HG02678 (cell line): ENCODE measurements at regions not wholly inside any gene's neighbourhood (a gene's known extent, or its start where the extent isn't known, plus 50 kb on each side); places are given as distances from the start of the nearest gene placed in this dataset.

Experiments used
- ATAC-seq: cut with Tn5 transposase; IDR thresholded peaks from one replicate; pipeline ENCODE4 v1.9.1; 2021; ENCODE audit warnings: mild to moderate bottlenecking, moderate library complexity; ENCODE audit not compliant: unreplicated experiment

GRCh38 chr12:127205781-127206555 lies 1061.0 kb upstream of the TMEM132C start:
- no peak for ATAC-seq

DNA sequence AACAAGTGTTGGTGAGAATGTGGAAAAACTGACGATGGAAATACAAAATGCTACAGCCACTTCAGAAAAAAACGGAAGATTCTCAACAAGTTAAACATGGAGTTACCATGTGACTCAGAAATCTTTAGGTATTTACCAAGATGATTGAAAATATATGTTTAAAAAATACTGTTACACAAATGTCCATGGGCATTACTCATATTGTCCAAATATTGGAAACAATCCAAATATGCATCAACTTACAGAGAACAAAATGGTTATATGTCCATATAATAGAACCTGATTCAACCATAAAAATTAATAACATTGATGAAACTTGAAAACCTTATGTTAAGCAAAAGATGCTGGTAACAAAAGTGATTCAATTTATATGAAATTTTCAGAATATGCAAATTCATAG lies 1057.7 kb upstream of the TMEM132C start:
- ATAC-seq, result no peak

DNA sequence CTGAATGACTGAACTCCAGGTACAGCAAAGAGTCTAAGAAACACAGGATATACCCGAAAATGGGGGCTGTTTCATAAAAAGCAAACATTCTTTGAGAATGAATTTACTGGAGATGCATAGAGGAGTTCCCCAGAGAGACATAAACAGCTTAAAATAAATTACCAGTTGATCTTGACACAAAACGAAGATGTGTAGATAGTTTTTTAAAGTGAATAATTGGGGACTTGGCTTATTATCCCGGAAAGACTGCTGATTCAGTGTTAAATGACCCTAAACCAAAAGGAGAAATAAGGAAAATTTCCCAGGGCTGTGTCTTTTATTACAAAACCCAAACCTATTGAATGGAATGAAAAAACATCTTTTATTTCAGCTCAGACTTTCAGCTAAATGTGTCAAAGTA lies 1052.8 kb upstream of the TMEM132C start:
- no peak for ATAC-seq

DNA sequence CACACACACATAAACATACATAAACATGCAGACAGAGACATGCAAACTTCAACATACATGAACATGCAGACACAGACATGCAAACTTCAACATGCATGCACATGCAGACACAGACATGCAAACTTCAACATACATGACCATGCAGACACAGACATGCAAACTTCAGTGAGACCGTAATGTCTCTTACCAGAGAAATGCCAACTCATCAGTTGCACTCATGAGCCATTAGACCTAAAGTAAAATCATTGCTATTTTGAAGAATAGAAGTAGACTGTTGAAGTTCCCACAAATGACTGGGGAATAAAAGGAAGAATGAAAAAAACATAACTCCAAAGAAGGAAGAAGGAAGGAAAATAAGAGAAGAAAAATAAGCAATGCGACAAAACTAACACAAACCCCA lies 1044.0 kb upstream of the TMEM132C start:
- no peak for ATAC-seq

GRCh38 chr12:127223731-127224130 lies 1043.2 kb upstream of the TMEM132C start:
- ATAC-seq, result no peak

DNA sequence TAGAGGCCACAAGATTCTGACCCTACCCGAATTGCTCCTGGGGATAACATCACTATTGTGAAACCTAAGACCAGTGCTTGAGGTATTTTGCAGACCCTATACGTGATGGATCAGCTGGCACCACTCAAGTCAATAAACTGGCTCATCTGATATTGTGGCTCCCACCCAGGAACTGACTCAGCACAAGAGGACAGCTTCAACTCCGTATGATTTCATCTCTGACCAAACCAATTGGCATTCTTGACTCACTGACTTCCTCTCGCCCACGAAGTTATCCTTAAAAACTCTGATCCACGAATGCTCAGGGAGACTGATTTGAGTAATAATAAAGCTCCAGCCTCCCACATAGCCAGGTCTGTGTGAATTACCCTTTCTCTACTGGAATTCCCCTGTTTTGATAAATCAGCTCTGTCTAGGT lies 1036.1 kb upstream of the TMEM132C start:
- no peak for ATAC-seq

DNA sequence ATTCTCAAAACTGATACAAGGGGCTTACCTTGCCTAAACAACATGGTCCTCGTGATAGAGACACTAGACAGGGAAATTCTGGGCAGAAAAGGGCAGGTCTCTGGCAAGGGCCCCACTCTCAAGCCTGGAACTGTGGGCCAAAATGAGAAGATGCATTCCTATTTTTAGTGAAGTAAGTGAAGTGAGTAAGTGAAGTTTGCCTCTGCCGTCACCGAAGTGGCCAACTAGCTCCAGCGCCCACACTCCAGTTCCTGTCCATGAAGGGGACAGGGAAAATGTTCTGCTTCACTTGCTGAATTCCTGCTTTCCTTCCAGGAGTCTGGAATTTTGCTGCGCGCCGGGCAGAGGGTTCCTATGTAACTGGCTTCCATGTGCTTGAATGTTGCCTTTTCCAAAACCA lies 1035.6 kb upstream of the TMEM132C start:
- ATAC-seq, result no peak

GRCh38 chr12:127233016-127233415 lies 1034.0 kb upstream of the TMEM132C start:
- ATAC-seq, result no peak

- no peak for ATAC-seq
Observed at GRCh38 chr12:127235761-127236160, 1031.2 kb upstream of the TMEM132C start.

DNA sequence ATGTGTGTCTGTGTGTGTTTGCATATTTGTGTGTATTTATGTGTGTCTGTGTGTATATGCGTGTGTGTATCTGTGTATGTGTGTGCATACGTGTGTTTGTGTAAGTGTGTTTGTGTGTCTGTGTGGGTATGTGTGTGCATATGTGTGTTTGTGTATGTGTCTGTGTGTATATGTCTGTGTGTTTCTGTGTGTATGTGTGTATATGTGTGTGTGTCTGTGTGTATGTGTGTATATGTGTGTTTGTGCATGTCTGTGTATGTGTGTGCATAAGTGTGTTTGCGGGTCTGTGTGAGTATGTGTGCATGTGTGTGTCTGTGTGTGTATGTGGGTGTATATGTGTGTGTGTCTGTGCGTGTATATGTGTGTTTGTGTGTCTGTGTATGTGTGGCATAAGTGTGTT lies 1030.5 kb upstream of the TMEM132C start:
- ATAC-seq, result no peak

DNA sequence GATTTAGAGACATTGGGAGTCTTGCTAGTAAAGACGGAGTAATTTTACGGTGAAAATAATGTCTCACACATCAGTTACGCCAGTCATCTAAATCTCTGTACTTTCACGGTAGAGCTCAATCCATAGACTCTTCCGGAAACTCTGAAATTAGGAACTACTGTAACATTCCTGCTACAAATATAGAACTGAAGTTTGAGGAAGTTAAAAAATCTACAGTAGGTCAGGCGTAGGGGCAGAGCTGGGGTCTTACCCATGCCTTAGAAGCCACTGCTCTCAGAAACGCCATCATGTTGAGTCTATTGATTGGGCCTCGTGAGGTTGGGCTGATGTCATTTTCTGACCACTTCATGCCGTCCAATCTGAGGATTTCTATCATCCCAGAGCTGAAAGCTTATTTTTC lies 1029.8 kb upstream of the TMEM132C start:
- no peak for ATAC-seq

DNA sequence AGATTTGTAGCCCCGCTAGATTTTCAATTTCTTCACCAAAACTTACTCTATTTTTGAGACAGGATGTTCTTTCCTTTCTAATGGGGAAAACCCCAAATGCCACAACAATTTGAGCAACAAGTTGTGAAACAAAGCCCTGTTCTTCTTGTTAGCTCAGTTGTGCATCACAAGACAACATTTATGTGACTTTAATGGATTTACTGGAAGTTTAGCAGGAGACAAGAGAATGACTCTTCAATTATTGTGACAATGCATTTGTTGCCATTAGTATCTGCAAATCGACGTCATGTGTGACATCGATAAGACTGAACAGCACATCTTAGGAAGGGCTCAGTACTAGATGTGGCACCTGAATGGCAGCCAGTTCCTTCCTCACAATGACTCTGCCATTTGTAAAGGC lies 1028.9 kb upstream of the TMEM132C start:
- no peak for ATAC-seq

DNA sequence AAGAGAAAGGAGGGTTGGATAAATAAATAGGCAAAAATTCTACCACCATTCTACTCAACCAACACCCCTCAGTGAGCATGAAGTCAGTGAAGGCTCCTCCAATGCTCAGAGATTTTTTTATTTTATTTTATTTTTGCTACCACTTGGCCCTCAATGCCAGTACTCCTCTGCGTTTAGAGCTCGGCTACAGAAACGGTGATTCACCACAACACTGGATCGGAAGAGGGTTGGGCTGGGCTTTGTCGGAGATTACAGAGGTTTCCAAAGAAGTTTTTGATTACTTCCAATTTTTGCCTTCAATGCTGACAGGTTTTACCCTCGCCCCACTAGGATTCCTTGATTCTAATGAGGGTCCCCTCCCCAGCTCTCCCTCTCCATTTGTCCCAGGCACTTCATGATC lies 1027.2 kb upstream of the TMEM132C start:
- ATAC-seq, result no peak

DNA sequence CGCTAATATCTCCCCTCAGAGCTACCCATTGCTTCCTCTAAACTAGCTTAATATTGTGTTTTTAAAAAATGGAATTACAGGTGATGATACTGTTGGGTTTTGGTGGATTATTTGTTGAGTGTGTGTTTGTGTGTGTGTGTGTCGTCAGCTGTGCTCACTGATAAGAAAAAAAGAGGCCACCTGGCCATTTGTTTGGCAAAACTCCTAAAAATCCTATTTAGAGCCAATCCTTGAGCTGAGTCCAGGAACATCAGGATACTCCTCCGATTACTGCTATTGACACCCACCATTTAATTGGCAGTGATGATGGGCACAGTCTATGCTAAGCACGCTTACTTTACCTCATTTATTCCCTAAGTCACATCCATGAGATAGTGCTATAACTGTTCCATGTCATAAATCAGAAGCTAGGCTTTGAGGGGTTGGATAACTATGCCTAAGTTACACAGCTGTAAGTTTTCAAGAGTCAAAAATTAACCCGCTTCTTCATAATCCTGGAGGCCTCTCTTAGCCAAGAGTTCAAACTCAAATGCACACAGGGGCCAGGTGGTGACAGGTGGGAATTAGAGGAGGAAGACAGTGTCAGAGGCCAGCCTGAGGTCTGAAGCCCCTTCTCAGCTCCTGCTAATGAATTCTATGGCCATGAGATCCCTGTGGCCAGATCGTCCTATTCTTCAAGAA lies 1026.6 kb upstream of the TMEM132C start:
- ATAC-seq, result no peak

DNA sequence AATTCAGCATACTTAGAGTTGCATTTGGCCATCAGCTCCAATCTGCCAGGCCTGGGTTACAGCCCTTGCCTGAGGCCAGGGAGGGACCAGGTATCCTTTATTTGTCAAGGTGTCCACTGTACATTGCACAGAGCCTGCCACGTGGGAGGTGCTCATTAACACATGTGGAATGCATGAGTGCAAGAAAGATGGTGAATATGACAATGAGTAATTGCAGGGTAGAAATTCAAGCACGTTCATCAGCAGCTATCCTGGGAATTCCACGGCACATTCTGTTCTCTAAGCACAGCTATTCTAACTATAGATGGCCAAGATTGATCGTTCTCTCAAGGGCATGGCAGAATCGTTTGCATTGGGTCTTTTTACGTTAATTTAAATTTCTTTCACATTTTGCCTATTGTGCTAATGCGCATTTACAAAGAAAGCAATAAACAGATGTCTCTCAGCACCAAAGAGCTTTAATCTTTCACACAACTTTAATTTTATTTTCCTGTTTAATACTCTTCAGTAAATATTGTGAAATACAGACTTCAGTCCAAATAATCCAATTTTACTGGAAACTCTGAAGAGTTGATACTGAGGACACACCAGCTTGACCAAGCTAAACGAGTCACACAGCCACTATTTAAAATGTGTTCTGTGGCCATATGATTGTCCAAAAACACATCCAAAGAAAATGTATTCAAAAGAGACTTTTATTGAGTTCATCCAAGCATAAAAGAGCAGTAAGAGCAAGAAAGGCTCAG lies 1025.7 kb upstream of the TMEM132C start:
- ATAC-seq, result no peak

DNA sequence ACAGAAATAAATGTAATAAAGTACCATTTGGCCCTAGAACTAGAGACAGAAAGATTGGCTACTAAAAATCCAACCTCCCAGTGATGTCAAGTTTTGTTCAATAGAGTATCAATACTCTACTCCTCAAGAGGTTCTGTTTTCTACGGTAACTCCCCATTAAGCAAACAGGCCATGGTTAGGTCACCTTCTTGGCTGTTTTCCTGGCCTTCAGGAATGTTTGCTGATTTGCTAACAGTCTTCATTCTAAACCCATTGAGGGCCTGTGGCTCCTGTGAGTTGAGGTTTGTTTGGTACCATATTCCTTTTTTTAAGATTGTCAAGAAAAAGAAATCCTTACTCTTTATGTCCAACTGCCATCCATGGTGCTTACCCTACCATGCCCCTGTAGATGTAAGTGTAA lies 1022.0 kb upstream of the TMEM132C start:
- ATAC-seq, result no peak

- no peak for ATAC-seq
Observed at GRCh38 chr12:127245437-127245836, 1021.5 kb upstream of the TMEM132C start.

GRCh38 chr12:127247937-127248336 lies 1019.0 kb upstream of the TMEM132C start:
- no peak for ATAC-seq

GRCh38 chr12:127249428-127249827 lies 1017.5 kb upstream of the TMEM132C start:
- ATAC-seq, result no peak

DNA sequence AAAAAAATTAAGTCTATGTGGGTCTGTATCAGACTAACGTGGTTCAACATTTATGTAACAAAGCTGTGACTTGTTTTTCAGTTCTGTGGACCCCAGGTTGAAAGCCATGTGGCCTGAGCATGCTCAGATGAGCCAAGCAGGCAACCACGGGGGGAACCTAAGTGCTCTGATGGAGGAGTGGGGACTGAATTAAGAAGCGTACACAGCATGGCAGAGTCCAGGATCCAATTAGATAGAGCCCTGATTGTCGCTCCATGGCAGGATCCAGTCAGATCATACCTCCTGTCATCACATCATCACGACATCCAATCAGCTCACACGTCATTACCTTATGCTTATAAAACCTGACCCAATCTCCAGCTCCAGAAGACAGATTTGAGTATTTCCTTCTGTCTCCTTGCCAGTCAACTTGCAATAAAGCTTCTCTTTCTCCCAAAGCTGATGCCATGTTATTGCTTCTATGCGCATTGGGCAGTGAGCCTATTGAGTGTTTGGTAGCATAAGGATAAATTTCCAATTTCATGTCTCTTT lies 1013.1 kb upstream of the TMEM132C start:
- ATAC-seq, result no peak

DNA sequence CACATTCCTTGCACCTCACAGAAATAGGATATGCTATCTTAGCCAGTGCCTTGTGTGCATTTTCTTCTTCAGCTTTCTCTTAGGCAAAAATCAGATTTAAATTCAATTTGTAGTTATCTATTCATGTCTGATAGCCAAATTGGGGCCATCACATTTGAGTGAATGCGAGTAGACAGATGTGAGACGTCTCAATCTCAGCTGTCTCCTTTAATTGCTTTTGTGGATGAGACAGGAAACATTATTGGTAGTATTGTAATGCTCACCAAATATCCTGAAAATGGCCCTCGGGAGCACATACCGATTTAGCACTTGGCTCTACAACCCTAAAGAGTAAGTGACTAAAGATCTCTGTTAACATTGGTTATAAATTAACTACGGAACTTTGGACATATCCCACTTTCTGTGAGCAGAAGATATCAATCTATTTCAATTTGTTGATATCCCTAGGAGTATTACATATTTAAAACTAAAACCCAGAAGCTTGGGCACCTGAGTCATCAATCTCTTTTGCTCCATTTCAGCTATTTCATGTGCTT lies 1012.5 kb upstream of the TMEM132C start:
- no peak for ATAC-seq
